EH (cell line): ENCODE measurements at regions not wholly inside any gene's neighbourhood (a gene's known extent, or its start where the extent isn't known, plus 50 kb on each side); places are given as distances from the start of the nearest gene placed in this dataset.

Experiments
- DNase-seq: peaks from one replicate; pipeline ENCODE4 v3.0.0-alpha.2; 2015; ENCODE audit warnings: low read depth

GRCh38 chr1:29835874-29836273, 599.6 kb downstream of the PTPRU start:
- DNase-seq, result peak; percentile 2

- no peak for DNase-seq
Observed at GRCh38 chr1:29835406-29835805, 599.1 kb downstream of the PTPRU start.

GRCh38 chr1:29833581-29833980, 597.3 kb downstream of the PTPRU start:
- DNase-seq, result no peak

- no peak for DNase-seq
Observed at GRCh38 chr1:29832936-29833335, 596.6 kb downstream of the PTPRU start.

GRCh38 chr1:29832471-29832870, 596.1 kb downstream of the PTPRU start:
- no peak for DNase-seq

- DNase-seq, result no peak
Observed at GRCh38 chr1:29831500-29832117, 595.3 kb downstream of the PTPRU start.

GRCh38 chr1:29830916-29831315, 594.6 kb downstream of the PTPRU start:
- no peak for DNase-seq

- no peak for DNase-seq
Observed at GRCh38 chr1:29830383-29830782, 594.1 kb downstream of the PTPRU start.

- DNase-seq, result no peak
Observed at GRCh38 chr1:29829448-29830344, 593.4 kb downstream of the PTPRU start.

GRCh38 chr1:29828526-29829447, 592.5 kb downstream of the PTPRU start:
- DNase-seq, result no peak

GRCh38 chr1:29827801-29828525, 591.6 kb downstream of the PTPRU start:
- no peak for DNase-seq

- no peak for DNase-seq
Observed at GRCh38 chr1:29827237-29827750, 591.0 kb downstream of the PTPRU start.

GRCh38 chr1:29826646-29827045, 590.3 kb downstream of the PTPRU start:
- no peak for DNase-seq

- no peak for DNase-seq
Observed at GRCh38 chr1:29825941-29826415, 589.7 kb downstream of the PTPRU start.

GRCh38 chr1:29825274-29825940, 589.1 kb downstream of the PTPRU start:
- DNase-seq, result no peak

- DNase-seq, result no peak
Observed at GRCh38 chr1:29824511-29825273, 588.4 kb downstream of the PTPRU start.

- no peak for DNase-seq
Observed at GRCh38 chr1:29824025-29824424, 587.7 kb downstream of the PTPRU start.

- no peak for DNase-seq
Observed at GRCh38 chr1:29823561-29823960, 587.2 kb downstream of the PTPRU start.

- no peak for DNase-seq
Observed at GRCh38 chr1:29821605-29822004, 585.3 kb downstream of the PTPRU start.

- DNase-seq, result no peak
Observed at GRCh38 chr1:29820401-29820800, 584.1 kb downstream of the PTPRU start.
